GM11168 (cell line): ENCODE measurements at regions not wholly inside any gene's neighbourhood (a gene's known extent, or its start where the extent isn't known, plus 50 kb on each side); places are given as distances from the start of the nearest gene placed in this dataset.

ENCODE experiments used
- in situ Hi-C: fragments of 300-500 bp; cut with MboI; formaldehyde crosslinking; loops from one replicate; pipeline ENCODE4 v1.12.0; 2022; ENCODE audit warnings: low sequenced_read_pairs; ENCODE audit not compliant: unreplicated experiment

DNA sequence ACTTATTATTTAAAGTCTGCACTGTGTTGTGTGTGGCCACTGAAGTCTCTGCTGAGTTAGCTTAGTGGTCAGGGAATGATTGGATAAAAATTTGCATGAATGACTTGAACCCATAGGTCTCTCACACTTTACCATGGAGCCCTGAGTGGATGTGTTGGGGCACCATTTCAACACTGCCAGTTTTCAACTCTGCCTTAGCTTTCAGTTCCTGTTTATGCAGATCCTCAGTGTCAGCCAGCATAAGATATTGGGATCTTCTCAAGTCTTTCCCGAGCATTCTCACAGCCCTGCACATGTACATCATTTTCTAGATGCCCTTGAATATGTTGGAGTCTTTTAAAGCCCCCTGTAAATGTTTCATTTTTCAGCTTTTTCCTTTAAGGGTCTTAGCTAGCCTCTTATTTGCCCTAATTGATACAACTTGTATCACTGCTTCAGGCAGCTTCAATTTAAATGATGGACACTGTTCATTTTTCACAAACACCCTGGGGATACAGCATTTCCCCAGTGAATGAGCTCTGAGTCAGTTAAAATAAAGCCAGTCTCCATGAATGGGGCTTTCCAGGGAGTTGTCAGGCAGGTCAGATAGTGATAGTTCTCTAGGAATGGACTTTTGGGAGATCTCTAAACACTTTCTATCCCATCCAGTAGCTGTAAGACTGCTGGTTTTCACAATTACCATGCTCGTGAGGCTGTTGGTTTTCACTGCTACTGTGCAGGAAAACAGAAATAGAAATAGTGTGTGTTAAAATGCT is 211.9 kb upstream of the PAPPA start:
- in situ Hi-C loops, result no loop called here

DNA sequence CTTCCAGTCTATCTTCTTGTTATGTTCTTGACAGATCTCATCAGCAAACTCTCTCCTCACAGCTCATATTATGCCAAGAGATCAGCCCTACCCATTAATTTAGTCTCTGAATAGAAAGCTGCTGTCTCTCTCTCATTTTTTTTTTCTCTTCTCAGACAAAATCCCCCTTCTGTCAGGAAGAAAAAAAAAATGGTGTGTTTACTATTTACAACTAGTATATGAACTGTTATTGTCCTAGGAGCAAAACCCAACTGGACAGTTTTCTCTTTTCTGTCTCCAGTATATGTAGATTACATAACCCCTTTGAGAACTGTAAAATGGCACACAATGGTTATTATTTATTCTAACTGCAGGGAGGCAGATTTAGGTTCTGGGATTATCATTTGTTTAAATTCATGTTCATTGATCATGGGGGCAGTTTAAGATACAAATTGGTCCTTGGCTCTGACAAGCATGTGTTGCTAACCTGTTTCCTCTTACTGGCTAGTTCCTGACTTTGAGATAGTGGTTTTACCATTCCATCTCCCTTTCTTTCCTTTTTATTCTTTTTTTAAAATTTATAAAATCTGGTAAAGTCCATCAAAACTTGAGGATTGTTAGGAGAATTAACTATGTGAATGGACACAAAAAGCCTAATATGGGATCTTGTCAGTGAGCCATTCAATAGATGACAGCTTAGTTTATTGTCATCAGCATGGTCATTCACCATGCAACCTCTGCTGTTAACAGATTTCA is 210.0 kb upstream of the PAPPA start:
- in situ Hi-C loops, result no loop called here

DNA sequence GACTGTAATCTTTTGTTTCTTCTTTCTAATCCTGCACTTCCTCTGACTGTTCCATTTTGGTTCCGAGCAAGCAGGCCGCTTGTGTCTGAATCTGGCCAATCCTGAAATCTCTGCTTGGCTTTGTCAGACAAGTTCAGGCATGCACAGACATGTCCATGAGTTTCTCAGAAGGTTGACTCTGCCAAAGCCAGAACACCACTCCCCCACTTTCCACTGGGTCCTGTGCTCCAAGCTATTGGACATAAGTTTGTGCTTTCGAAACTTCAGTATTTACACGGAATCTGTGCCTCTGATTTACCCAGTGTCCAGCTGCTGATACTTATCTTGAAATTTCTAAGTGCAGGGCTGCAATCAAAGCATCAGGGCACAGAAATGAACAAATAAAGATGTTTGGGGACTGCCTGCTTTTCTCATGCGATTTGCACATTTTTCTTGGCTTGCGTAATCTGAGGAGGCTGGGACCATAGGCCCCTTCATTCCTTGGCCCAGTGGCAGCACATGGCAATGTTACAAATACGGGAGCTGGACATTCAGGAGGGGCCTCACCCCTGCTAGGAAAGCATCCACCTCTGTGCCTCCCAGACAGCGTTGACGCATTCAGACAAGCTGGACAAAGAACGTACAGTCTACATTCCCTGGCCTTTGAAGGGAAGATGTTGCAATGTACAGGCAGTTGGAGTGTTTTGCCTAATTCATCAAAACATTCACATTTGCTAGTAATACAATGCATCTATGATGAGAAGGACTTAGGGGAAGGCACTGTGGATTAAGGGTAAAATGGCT is 209.2 kb upstream of the PAPPA start:
- in situ Hi-C loops, result no loop called here

DNA sequence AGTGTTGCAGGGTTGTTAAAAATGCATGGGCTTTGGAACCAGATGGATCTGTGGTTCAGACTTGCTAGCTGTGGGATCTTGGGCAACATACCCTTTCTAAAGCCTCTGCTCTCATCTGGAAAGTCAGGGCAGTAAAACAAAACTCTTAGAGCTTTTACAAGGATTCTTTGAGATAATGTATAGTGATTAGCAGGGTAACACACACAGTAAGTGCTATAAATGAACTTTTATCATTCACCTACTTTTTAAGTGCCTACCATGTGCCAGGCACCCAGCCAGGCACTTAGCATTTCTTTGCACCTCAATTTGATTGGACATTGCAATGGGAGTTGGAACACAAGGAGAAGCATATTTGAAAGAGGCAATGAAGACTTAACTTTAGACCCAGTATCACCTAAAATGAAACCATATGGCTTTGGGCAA is 208.6 kb upstream of the PAPPA start:
- in situ Hi-C loops, result no loop called here

DNA sequence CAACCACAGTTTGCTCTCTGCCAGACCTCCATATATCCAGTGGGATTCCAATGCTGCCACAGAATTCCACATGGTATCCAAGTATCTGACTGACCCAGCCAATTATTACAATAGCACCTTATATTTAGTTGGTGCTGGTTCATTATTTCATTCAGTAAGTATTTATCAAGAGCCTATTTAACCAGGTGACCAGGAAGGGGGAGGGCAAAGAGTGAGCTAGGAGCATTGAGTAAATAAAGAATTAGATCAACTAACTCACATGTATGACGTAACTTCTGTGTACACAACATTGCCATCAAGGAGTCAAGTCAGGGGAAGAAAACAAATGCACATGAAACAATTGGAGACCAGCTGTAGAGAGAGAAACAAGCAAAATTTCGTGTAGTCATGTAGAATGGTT is 207.1 kb upstream of the PAPPA start:
- in situ Hi-C loops, result no loop called here

DNA sequence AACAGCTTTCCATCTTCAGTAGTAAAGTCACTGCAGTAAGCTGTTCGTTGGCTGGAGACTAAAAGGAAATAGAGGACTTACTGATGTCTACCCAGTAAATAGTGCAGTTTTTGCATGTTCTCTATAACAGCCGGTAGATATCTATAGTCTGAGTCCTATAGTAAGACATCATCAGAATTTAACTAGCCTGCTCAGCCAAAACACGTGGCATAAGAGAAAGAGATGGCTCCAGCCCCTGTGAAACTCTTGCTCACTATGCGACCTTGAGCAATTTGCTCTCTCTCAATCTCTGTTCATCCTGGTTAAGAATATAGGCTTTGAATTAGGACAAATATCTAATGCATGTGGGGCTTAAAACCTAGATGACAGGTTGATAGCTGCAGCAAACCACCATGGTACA is 201.6 kb upstream of the PAPPA start:
- in situ Hi-C loops, result no loop called here

DNA sequence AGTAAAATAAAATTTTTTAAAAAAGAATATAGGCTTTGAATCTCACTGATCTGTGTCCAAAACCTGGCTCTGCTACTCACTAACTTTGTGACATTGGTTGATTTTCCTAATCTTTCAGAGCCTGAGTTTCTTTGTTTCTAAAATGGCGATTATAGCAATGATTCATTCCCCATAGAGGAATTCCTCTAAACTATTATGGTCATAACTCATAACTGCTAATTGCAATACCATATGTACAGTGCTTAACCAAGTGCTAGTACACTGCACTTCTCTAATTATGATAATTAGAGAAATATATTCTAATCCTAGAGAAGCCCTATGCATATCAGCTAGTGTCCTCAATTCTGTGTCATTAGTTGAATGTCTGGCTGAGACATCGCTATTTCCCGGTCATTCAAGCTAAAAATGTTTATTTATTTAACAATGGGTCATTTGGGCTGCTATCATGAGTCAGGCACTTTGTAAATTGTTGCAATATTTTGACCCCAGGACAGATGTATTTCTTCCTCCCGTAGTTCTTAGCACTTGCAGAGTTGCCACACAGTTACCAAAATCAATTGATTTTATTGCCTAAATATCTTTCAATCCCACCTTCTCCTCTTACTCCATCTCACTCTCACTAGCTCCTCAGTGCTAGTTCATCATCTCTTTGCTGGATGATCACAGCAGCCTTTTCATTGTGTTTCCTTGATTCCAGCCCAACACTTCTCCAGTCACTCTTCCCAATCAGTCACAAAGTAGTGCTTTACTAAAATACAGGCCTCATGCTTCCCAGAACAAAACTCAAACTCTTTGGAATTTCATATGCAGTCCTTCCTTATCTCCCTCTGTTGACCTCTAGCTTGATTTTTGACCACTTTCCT is 200.9 kb upstream of the PAPPA start:
- in situ Hi-C loops, result no loop called here

DNA sequence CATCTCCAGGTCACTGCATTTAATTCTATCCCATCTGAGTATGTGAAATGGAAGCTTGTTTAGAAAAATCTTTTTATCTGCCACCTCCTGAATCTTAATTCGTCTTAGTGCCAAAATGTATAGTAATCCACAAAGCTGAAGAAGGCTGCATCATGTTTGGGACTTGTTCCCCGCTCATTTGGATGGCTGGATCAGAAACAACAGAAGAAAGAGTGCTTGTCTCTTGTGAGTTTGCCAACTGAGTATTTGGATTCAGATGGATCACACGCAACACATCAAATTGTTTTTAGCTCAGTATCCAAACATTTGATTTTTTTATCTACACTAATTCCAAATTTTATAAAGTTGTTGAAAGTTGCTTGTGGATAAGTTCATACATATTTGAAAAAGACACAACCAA is 197.2 kb upstream of the PAPPA start:
- in situ Hi-C loops, result no loop called here

DNA sequence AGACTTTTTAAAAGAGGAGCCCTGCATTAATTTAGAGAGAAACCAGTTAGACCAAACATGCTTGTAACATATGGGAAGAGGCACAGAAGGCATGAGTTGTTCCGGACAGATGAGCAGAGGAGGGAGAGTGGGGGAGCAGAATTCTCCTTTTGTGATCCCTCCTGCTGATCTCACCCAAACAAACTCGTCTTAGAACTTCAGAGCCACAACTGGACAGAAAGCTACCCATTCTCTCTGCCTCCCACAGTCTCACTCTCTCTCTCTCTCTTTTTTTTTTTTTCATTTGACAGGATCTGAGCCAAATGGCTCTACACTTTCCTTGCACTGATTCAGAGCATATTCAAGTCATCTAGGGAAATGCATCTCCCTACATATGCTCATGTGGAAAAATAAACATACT is 196.0 kb upstream of the PAPPA start:
- in situ Hi-C loops, result no loop called here

DNA sequence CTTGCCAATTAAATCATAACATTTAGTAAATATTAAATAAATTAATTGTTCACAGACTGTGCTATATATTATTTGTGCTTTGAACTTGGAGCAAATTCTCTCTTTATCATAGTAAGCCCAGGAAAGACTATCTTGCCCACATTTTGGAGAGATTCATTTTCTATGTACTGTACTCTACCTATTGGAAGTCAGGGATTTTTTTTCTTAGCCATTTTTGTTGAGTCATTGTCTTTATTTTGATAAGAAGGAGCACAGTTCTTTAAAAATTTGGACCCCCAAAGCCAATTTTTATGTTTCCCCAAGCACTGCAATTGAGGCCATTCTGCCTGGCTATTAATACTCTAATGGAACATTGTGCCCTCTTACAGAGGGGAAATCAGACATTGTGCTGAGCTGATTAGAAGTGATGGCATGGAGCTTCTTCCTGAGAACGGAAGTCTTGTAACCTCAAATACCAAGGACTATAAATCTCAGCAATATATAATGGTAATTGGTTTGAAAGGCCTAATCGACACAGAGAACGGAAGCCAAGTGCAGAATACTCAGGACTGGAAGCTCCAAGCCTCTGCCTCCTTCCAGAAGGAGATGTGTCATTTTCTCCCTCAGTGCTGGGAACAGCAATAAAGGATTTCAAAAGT is 188.8 kb upstream of the PAPPA start:
- in situ Hi-C loops, result no loop called here

DNA sequence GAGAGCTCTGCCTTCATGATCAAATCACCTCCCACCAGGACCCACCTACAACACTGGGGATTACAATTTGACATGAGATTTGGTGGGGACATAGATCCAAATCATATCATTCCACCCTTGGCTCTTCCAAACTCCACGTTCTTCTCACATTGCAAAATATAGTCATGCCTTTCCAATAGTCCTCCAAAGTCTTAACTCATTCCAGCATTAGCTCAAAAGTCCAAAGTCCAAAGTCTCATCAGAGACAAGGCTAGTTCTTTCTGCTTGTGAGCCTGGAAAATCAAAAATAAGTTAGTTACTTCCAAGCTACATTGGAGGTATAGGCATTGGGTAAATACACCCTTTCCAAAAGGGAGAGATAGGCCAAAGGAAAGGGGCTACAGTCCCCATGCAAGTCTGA is 186.9 kb upstream of the PAPPA start:
- in situ Hi-C loops, result no loop called here

DNA sequence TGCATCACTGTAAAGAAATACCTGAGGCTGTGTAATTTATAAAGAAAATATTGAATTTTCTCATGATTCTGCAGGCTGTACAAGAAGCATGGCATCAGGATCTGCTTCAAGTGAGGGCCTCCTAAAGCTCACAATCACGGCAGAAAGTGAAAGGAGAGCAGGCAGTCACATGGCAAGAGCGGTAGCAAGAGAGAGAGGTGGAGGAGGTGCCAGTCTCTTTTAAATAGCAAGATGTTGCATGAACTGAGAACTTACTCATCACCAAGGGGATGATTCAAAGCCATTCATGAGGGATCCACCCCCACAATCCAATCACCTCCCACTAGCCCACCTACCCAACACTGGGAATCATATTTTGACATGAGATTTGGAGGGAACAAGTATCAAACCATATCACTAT is 184.5 kb upstream of the PAPPA start:
- in situ Hi-C loops, result no loop called here

DNA sequence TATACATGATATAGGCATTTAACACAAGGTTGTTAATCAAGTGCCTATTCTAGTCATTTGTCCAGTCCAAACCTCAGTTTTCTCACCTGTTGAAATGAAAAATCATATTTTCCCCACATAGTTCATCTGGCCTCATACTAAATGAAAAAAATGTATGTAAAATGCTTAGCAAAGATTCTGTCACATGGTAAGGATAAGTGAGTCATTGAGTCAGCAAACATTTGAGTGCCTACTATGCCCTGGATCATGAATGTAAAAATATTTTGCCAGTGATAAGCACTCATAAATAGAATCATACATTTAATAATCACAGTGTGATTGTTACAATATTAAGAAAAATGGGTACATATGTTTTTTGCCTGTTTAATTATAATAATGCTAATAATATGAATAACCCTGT is 181.2 kb upstream of the PAPPA start:
- in situ Hi-C loops, result no loop called here

DNA sequence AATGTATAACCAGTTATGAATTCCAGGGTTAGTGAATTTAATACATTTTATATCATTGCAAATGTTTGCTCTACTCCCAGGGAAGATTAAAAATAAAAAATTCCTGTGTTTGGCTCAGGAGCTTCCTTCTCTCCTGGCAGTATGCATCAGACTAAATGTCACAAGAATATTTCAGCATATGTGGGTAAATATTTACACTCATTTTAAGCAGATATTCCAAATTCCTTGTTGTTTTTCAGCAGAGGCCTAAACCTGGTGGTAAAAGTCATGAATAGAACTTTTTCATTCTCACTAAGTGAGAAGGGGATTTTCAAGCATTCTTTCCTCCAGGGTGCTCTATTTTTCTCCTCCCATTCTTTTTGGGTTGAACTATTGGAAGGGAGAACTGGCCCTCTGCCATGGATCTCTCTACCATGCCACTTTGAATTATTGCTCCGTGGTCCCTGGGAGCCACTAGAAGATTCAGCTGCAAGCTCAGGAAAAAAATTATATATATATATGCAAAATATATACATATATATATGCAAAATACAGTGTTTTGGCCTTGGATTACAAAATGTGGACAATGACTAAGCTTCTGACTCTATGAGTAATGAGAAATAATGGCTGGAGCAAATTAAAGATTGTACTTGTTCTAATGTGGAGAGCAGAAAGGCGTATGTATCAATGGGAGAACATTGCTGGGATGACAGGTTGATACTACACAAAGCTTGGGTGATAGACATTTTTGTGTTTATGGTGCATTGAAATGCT is 180.6 kb upstream of the PAPPA start:
- in situ Hi-C loops, result no loop called here

DNA sequence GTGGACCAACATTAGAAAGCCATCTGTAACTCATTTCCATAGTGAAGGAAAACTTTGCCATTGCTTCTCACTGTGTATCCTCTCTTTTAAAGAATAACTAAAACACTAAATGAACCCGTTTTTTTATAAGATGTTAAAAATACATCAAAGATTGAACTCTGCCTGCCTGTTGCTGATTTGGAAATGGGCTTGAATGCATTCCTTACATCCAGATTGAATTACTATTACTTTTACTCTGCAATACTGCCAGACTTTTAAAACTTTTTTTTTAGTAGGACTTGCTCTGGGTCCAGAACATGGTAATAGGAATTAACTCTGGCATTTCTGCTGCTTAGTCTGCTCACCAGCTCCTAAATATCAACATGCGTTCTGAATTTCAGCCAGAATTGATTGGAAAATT is 176.8 kb upstream of the PAPPA start:
- in situ Hi-C loops, result no loop called here

DNA sequence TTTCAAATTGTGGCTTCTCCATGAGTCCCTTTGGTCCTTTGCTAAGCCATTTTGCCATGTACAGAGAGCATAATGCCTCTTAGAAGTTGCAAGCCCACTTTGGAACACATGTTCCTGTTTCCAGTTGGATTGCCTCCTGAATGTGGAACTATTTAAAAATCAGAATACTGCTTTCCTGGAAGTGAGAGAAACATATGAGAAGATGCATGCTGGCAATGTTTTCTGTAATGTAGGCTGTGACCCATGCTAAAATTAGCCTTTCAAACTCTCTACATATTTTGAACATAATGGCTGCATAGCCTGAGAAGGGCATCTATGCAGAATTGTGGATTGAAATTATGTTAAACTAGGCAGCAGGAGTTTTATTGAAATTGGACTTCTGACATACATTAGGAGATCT is 175.5 kb upstream of the PAPPA start:
- in situ Hi-C loops, result no loop called here

DNA sequence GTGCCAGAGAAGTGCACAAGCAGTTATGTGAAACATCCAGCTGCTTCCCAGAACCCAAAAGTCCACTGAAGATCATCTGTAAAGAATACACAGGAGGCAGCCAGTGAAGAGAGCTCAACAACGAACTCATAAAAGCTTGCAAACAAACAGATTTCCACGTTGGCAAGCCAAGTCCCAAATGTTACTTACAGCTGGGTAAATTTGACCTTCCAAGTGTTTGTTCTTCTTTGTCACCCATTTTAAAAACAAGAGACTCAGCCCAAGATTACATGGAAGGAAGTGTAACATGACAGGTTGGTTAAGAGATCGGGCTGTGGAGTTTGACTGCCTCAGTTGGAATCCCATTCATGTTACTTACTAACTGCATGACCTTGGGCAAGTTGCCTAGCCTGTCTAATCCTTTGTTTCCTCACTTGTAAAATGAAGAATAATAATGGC is 174.9 kb upstream of the PAPPA start:
- in situ Hi-C loops, result no loop called here

DNA sequence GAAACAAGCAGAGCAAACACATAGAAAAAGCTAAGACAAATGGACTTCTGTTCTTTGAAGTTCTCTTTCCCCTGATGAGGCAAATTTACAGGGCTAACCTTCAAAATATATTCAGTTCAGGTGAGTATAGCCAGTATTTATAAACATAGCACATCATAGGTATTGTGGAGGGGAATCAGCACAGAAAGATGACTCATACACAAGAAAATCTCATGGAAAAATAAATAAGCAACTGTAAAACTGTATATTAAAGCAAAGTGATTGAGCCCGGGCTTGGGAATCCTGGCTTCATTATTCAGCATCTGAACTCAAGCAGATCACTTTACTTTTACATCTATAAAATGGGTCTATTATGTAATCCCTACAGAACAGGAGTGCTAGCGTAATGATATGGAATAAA is 173.5 kb upstream of the PAPPA start:
- in situ Hi-C loops, result no loop called here

DNA sequence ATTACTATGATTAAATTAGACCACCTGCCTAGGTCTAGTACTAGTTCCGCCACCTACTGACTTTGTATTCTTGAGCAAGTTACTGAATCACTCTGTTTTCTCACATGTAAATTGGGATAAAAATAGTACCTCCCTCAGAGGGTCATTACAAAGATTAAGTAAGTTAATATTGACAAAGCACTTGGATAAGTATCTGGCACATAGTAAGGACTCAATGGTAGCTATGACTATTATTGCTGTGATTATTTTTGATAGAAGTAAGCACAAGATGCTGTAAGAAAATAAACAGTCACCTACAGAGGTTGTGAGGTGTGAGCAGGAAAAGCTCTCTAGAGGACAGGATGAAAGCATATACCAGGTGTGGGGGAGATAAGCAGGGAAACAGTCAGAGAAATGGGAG is 173.1 kb upstream of the PAPPA start:
- in situ Hi-C loops, result no loop called here
